NCI-H2081 treated with DMSO at 0.1 percent for 48 hours (cell line): ENCODE measurements at regions not wholly inside any gene's neighbourhood (a gene's known extent, or its start where the extent isn't known, plus 50 kb on each side); places are given as distances from the start of the nearest gene placed in this dataset.

Experiments used
- DNase-seq: peaks from one replicate; lab custom pipeline; 2025; lab: John Stamatoyannopoulos, UW

- DNase-seq, result no peak
These were observed 118.9 kb upstream of the NXT1 start for GRCh38 chr20:23231561-23232218.

- DNase-seq, result no peak
These were observed 119.7 kb upstream of the NXT1 start for GRCh38 chr20:23230766-23231385.

- no peak for DNase-seq
These were observed 120.6 kb upstream of the NXT1 start for GRCh38 chr20:23229989-23230388.

- no peak for DNase-seq
These were observed 121.7 kb upstream of the NXT1 start for GRCh38 chr20:23228912-23229311.

- no peak for DNase-seq
These were observed 122.6 kb upstream of the NXT1 start for GRCh38 chr20:23227976-23228375.

GRCh38 chr20:23227274-23227673 lies 123.3 kb upstream of the NXT1 start:
- DNase-seq, result no peak

- DNase-seq, result no peak
These were observed 123.9 kb upstream of the NXT1 start for GRCh38 chr20:23226612-23227265.

- no peak for DNase-seq
These were observed 125.1 kb upstream of the NXT1 start for GRCh38 chr20:23225407-23226060.

- no peak for DNase-seq
These were observed 125.8 kb upstream of the NXT1 start for GRCh38 chr20:23224806-23225205.

- DNase-seq, result no peak
These were observed 126.5 kb upstream of the NXT1 start for GRCh38 chr20:23223908-23224580.

GRCh38 chr20:23222531-23223200 lies 127.9 kb upstream of the NXT1 start:
- DNase-seq, result no peak

GRCh38 chr20:23217023-23217422 lies 130.9 kb upstream of the CD93 start:
- DNase-seq, result no peak

- DNase-seq, result no peak
These were observed 129.3 kb upstream of the CD93 start for GRCh38 chr20:23215344-23215995.

- DNase-seq, result no peak
These were observed 128.8 kb upstream of the CD93 start for GRCh38 chr20:23214903-23215302.

GRCh38 chr20:23212464-23212995 lies 126.4 kb upstream of the CD93 start:
- DNase-seq, result no peak

- no peak for DNase-seq
These were observed 125.9 kb upstream of the CD93 start for GRCh38 chr20:23212011-23212410.

- no peak for DNase-seq
These were observed 125.0 kb upstream of the CD93 start for GRCh38 chr20:23211164-23211563.

- no peak for DNase-seq
These were observed 121.9 kb upstream of the CD93 start for GRCh38 chr20:23207826-23208540.

- no peak for DNase-seq
These were observed 120.9 kb upstream of the CD93 start for GRCh38 chr20:23206995-23207394.

GRCh38 chr20:23206061-23206460 lies 119.9 kb upstream of the CD93 start:
- no peak for DNase-seq
